Smooth muscle cell (in vitro differentiated cells): ENCODE measurements at regions not wholly inside any gene's neighbourhood (a gene's known extent, or its start where the extent isn't known, plus 50 kb on each side); places are given as distances from the start of the nearest gene placed in this dataset.
"Not testable (repeated sequence)": the region's sequence is repeated elsewhere in the genome, so short reads cannot be mapped to it uniquely, and the experiment has no call there.

ENCODE experiments used
- DNase-seq: peaks from one replicate; lab custom pipeline; 2025; ENCODE audit not compliant: unreplicated experiment; lab: John Stamatoyannopoulos, UW
- H2AFZ ChIP-seq: fragments of 200-600 bp; sonication (generic); 2 replicates; pipeline ENCODE4 v1.6.0; 2016; ENCODE audit warnings: antibody characterized with exemption, low read depth, mild to moderate bottlenecking
- H3F3A ChIP-seq: fragments of 200-600 bp; sonication (generic); 2 replicates; pipeline ENCODE4 v1.6.0; 2017; ENCODE audit warnings: antibody characterized with exemption, low read depth
- H3K27ac ChIP-seq: fragments of 200-600 bp; sonication (generic); 2 replicates; pipeline ENCODE4 v1.5.1; 2016; ENCODE audit warnings: low read depth, mild to moderate bottlenecking
- H3K27me3 ChIP-seq: fragments of 200-600 bp; sonication (generic); 2 replicates; pipeline ENCODE4 v1.6.1; 2016; ENCODE audit warnings: low read depth, mild to moderate bottlenecking
- H3K36me3 ChIP-seq: fragments of 200-600 bp; sonication (generic); 2 replicates; pipeline ENCODE4 v1.5.1; 2016; ENCODE audit warnings: low read depth
- H3K4me1 ChIP-seq: fragments of 200-600 bp; sonication (generic); 2 replicates; pipeline ENCODE4 v1.5.1; 2016; ENCODE audit warnings: low read depth
- H3K4me2 ChIP-seq: fragments of 200-600 bp; sonication (generic); 2 replicates; pipeline ENCODE4 v1.6.0; 2016; ENCODE audit warnings: mild to moderate bottlenecking
- H3K4me3 ChIP-seq: fragments of 200-600 bp; sonication (generic); 2 replicates; pipeline ENCODE4 v1.5.1; 2016; ENCODE audit warnings: mild to moderate bottlenecking
- H3K79me2 ChIP-seq: fragments of 200-600 bp; sonication (generic); 2 replicates; pipeline ENCODE4 v1.6.0; 2016; ENCODE audit warnings: low read depth, mild to moderate bottlenecking
- H3K9ac ChIP-seq: fragments of 200-600 bp; sonication (generic); 2 replicates; pipeline ENCODE4 v1.6.0; 2016; ENCODE audit warnings: low read depth
- H3K9me3 ChIP-seq: fragments of 200-600 bp; sonication (generic); replicated peaks from 2 replicates; pipeline ENCODE4 v1.5.1; 2016; ENCODE audit warnings: low read depth
- H4K20me1 ChIP-seq: fragments of 200-600 bp; sonication (generic); 2 replicates; pipeline ENCODE4 v1.6.0; 2016; ENCODE audit warnings: low read depth
- CTCF ChIP-seq: fragments of 200-600 bp; sonication (generic); IDR thresholded peaks from 2 replicates; pipeline ENCODE4 v1.5.1; 2017; ENCODE audit warnings: borderline replicate concordance, mild to moderate bottlenecking, antibody characterized with exemption; ENCODE audit not compliant: insufficient read depth, poor library complexity, severe bottlenecking
- WGBS: methylation state at CpG from one replicate; pipeline ENCODE4 v1.1.7; 2016; ENCODE audit warnings: low lambda C conversion rate; 5-methylcytosine and 5-hydroxymethylcytosine counted together

GRCh38 chr14:59018978-59019377 lies 169.5 kb upstream of the DAAM1 start:
- H3K4me2 ChIP-seq = no peak overlapping the region
- no peaks in the 10 kb centered on the region for H3K27me3 ChIP-seq
- no peaks in the 10 kb centered on the region for H4K20me1 ChIP-seq
- DNase-seq = no peak
- no peak for TF ChIP-seq CTCF
- no peaks in the 10 kb centered on the region for H3K4me1 ChIP-seq
- no peaks in the 10 kb centered on the region for H3K79me2 ChIP-seq
- no peaks in the 10 kb centered on the region for H3K9me3 ChIP-seq
- H3K4me3 ChIP-seq = no peak overlapping the region
- no peak overlapping the region for H2AFZ ChIP-seq
- H3K36me3 ChIP-seq = no peaks in the 10 kb centered on the region
- no peak overlapping the region for H3K27ac ChIP-seq
- no peak overlapping the region for H3K9ac ChIP-seq
- H3F3A ChIP-seq = no peaks in the 10 kb centered on the region
- 72% methylated on average over 3 of the region's 3 CpGs for WGBS

- no peak overlapping the region for H3K4me3 ChIP-seq
- H3K27ac ChIP-seq = no peak overlapping the region
- H3K27me3 ChIP-seq = no peaks in the 10 kb centered on the region
- no peaks in the 10 kb centered on the region for H3K4me1 ChIP-seq
- peak; percentile 33 for TF ChIP-seq CTCF
- H3K36me3 ChIP-seq = no peaks in the 10 kb centered on the region
- no peaks in the 10 kb centered on the region for H4K20me1 ChIP-seq
- no peaks in the 10 kb centered on the region for H3K79me2 ChIP-seq
- no peaks in the 10 kb centered on the region for H3F3A ChIP-seq
- no peak overlapping the region for H3K9ac ChIP-seq
- H3K4me2 ChIP-seq = no peak overlapping the region
- DNase-seq = no peak
- no peak overlapping the region for H2AFZ ChIP-seq
- 86% methylated on average over 1 of the region's 1 CpG for WGBS
- no peaks in the 10 kb centered on the region for H3K9me3 ChIP-seq
Measured at GRCh38 chr14:59020382-59020781, 168.1 kb upstream of the DAAM1 start.

GRCh38 chr14:59022144-59022543 lies 166.3 kb upstream of the DAAM1 start:
- no peak overlapping the region for H3K9ac ChIP-seq
- H3K79me2 ChIP-seq = no peaks in the 10 kb centered on the region
- no peaks in the 10 kb centered on the region for H3K9me3 ChIP-seq
- H4K20me1 ChIP-seq = no peaks in the 10 kb centered on the region
- TF ChIP-seq CTCF = no peak
- H3K27ac ChIP-seq = no peak overlapping the region
- H3K4me1 ChIP-seq = no peaks in the 10 kb centered on the region
- DNase-seq = no peak
- 89% methylated on average over 4 of the region's 4 CpGs for WGBS
- no peak overlapping the region for H3K4me3 ChIP-seq
- H3K27me3 ChIP-seq = no peaks in the 10 kb centered on the region
- H3K4me2 ChIP-seq = no peak overlapping the region
- H2AFZ ChIP-seq = no peak overlapping the region
- H3K36me3 ChIP-seq = no peaks in the 10 kb centered on the region
- H3F3A ChIP-seq = no peaks in the 10 kb centered on the region

DNA sequence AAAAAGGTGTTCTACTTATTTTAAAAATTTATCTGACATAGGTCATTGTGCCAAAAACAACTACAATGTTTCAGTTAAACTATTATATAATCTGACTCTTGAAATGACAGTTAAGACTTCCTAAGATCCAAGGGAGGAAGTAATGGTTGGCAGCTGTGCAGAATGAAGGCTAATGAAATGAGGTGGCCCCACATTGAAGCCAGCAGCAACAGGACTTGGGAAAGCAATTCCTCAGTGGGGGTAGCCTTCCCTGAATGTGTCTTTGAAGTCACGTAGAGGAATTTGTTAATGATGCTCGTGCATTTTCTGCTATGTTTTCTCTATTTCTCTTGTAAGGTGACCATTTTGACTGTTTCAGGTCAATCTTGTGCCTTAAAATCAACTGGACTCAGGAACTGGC lies 162.4 kb upstream of the DAAM1 start:
- Histone ChIP-seq H3F3A (no peaks in the 10 kb centered on the region), H3K4me2 (no peak overlapping the region), H4K20me1 (no peaks in the 10 kb centered on the region), H3K9ac (no peak overlapping the region), H3K9me3 (no peaks in the 10 kb centered on the region), H3K4me3 (no peak overlapping the region), H3K27me3 (no peaks in the 10 kb centered on the region), H3K27ac (no peak overlapping the region), H3K4me1 (peaks cover 6% of the 10 kb centered on the region), H3K79me2 (no peaks in the 10 kb centered on the region), H3K36me3 (no peaks in the 10 kb centered on the region), H2AFZ (no peak overlapping the region)
- no peak for TF ChIP-seq CTCF
- DNase-seq = no peak
- WGBS = 88% methylated on average over 2 of the region's 2 CpGs

- not testable (repeated sequence) for H3K79me2 ChIP-seq, H3K9me3 ChIP-seq, H3K9ac ChIP-seq, H3K4me2 ChIP-seq, H2AFZ ChIP-seq, H3F3A ChIP-seq, H3K36me3 ChIP-seq, H3K4me1 ChIP-seq, DNase-seq, H4K20me1 ChIP-seq, H3K4me3 ChIP-seq, H3K27me3 ChIP-seq, H3K27ac ChIP-seq
- WGBS = 95% methylated on average over 1 of the region's 1 CpG
Measured at GRCh38 chr14:59026640-59027039, 161.8 kb upstream of the DAAM1 start.
